Fibroblast of skin of left quadriceps (primary cell): ENCODE measurements at regions not wholly inside any gene's neighbourhood (a gene's known extent, or its start where the extent isn't known, plus 50 kb on each side); places are given as distances from the start of the nearest gene placed in this dataset.

Source experiments
- DNase-seq, 2 experiments: peaks; one replicate each; pipeline ENCODE4 v3.0.0-alpha.2; 2013; ENCODE audit warnings: low read depth in 2 of 2

- DNase-seq = peak in 1 of 2 experiments; percentile 1
Observed at GRCh38 chr10:55500931-55501559, 700.0 kb upstream of the PCDH15 start.

DNA sequence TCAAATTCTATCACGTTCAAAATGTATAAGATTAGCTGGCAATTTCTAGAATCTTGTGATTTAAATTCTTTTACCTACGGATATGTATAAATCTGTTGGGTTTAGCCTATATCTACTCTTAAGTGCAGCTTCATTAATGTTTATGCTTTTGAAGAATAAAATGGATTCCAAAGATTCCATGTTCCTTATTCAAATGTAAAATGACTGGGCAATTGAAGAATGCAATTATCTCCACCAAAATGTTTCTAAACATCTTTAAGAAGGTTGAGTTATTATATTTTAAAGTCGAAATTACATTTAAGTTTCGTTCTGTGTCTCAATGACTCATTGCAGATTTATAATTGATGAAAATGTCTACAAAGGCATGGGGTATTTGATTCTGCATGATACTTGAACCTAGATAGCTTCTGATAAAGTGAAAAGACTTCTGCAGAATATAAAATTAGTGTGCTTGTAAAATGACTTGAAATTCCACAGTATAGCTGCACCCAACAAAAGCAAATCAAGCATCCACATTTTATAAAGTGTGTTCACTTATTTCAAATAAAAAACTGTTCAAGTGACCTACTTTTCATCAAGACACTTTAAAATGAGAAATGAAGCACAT, 697.0 kb upstream of the PCDH15 start:
- DNase-seq = no peak

- no peak for DNase-seq
Observed at GRCh38 chr10:55495555-55495954, 694.5 kb upstream of the PCDH15 start.

GRCh38 chr10:55491712-55492111, 690.7 kb upstream of the PCDH15 start:
- DNase-seq = no peak

- no peak for DNase-seq
Observed at GRCh38 chr10:55485827-55486226, 684.8 kb upstream of the PCDH15 start.

DNA sequence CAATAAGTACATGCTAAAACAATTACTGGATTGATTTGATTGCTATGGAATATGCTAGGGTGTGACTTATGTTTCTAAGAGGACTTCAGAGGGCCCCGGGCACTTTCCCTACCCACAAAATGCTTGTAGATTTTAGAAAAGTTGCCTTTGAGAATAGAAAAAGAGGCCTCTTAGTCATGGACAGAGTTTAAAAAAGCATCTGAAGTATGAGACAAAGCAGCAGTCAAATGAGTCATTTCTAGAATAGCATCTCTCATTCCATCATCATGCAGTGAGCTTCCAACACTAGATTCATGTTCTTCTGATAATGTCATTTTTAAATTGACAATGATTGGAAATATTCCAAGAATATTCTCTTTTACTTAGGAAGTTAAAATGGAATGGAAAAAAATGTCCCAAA, 675.1 kb upstream of the PCDH15 start:
- no peak for DNase-seq

DNA sequence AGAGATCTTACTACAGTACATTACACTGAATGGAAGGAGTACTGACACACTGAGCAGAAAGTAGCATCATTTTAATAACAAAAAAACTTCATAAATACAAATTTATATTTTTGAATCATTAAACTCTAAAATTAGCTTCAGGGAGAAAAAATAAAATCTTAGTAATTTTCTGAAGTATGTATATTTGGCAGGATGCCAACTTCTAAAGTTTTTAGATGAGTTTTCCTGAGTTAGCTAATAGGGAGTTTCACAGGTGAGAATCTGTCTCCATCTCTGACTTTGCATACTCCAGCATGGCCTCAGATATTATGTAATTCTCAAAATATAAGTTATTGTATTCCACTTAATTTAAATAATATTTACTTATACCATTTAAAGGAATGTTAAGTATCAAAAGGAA, 673.2 kb upstream of the PCDH15 start:
- no peak for DNase-seq

- DNase-seq = no peak
Observed at GRCh38 chr10:55470840-55471239, 669.8 kb upstream of the PCDH15 start.

DNA sequence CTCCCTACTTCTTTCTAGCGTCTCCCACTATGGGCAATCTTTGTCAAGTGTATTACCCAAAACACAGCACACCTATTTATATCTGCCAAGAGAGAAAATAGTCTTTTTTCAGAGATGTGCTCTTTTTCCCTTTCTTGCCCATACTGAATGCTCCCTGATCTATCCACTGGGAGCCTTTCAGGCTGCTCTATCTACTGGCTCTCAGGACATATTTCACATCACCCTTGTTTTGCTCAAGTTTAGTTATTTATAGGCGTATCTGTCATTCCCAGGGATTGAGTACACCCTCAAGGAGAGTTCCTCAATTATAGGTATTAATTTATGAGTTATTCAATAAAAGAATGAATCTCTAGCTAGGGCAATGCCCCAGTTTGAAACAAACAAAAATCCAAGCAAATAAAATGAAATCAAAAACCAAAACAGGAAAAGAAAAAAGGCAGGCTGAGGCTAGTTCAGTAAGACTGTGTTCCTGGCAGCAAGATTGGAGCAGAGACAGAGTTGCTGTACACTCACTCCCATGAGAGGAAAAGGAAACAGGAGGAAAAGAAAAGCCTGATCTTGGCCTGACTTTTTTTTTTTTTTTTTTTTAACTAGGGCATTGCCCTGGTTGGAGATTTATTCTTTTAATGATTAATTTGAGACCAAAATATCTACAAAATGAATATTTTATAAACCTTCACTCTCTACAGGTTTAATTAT, 665.9 kb upstream of the PCDH15 start:
- DNase-seq = no peak

GRCh38 chr10:55464083-55464482, 663.1 kb upstream of the PCDH15 start:
- no peak for DNase-seq

GRCh38 chr10:55460008-55460407, 659.0 kb upstream of the PCDH15 start:
- no peak for DNase-seq

GRCh38 chr10:55449981-55450380, 649.0 kb upstream of the PCDH15 start:
- no peak for DNase-seq

- no peak for DNase-seq
Observed at GRCh38 chr10:55446441-55447002, 645.5 kb upstream of the PCDH15 start.

GRCh38 chr10:55441777-55442176, 640.7 kb upstream of the PCDH15 start:
- DNase-seq = no peak

DNA sequence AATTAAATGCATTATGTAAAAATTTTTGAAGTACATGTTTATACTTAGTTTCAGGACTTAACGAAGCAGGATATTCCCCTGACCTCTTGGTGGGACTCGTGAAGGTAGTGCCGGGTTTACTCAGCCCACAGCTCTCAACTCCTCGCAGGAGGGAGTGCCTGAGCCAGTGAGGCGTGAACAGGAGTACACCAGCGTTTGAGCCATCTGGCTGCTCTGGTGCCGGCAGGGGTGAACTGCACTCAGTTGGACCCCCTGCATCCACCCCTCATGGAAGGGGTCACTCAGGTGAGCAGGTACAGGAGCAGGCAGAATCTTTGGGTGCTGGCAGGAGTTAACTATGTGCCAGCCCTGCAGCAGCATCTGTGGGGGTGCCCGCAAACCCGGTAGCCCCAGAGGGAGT, 625.1 kb upstream of the PCDH15 start:
- no peak for DNase-seq

DNA sequence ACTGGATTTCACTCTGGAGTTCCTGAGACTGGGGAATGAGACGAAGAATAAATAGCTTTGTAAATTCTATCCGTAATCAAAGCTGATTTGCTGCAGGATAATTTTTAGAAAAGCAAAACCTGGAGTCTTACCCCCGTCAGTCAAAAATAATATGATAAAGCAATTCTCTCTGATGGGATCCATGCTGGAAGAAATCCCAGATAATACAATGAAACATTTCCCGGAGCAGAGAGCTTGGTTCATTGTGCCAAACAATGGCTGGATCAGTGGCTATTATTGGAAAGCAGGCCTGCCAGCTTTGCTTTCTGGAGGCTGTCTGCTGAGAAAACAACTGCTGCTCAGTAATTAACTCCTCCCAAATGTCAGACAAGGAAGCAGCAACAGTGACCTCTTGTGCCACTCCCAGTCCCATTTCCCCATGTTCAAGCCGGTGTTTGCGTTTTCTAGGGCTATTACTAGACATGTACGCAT, 609.4 kb upstream of the PCDH15 start:
- DNase-seq = no peak

GRCh38 chr10:55404094-55404493, 603.1 kb upstream of the PCDH15 start:
- DNase-seq = no peak

- DNase-seq = no peak
Observed at GRCh38 chr10:55400075-55400849, 599.2 kb upstream of the PCDH15 start.

DNA sequence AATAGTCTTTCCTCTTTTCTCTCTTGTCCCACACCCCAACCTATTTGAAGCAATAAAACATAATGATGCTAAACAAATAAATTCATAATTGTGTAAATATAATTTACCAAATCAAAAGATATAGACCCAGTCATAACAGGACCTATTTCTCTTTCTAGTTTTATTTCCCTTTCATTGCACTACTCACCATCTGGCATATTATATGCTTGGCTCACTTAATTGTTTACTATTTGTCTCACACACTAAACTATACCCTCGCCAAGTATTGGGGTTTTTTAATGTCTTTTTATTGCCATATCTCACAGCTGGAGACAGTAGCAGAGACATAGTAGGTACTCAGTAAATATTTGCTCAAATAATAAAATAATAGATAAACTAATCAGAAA, 597.5 kb upstream of the PCDH15 start:
- DNase-seq = no peak

DNA sequence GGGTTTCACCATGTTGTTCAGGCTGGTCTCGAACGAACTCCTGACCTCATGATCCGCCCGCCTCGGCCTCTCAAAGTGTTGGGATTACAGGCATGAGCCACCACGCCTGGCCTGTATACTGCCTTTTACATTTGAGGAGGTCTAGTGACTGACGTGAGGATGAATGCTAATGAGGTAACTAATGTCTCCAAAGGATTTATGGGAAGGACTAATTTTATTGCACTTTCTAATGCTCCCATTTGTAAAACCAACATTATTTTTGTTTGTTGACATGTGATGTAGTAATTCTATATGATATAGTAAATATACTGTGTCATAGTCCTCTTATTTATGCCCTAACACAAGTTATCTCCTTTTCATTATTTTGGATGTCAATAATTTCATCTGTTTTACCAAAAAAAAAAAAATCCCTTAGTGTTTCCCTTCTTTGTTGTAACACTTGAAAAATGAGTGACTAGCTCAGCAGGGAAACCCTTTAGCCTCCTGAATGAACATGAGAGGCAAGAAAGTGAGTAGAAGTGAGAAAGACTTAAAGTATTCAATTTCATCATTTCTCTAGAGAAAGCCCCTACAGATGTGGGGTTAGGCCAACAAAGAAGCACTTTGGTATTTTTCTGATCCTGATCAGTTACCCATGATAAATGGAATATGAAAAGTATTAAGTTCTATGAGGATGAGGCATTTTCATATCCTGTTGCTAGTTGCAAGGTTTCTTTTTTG, 596.9 kb upstream of the PCDH15 start:
- no peak for DNase-seq

- DNase-seq = no peak
Observed at GRCh38 chr10:55378196-55378595, 577.2 kb upstream of the PCDH15 start.
